ENCODE measurements at regions not wholly inside any gene's neighbourhood (a gene's known extent, or its start where the extent isn't known, plus 50 kb on each side); places are given as distances from the start of the nearest gene placed in this dataset.

- intact Hi-C loops (cut with micrococcal nuclease) = no loop called here
- H3K27ac Mint-ChIP-seq (ENCODE audit: low read depth, unreplicated experiment) = no peak overlapping the region
- no peak overlapping the region for H3K4me3 Mint-ChIP-seq (ENCODE audit: unreplicated experiment)
Observed at GRCh38 chr13:70732611-70733010, 624.4 kb upstream of the KLHL1 start.

GRCh38 chr13:70729369-70729768, 621.1 kb upstream of the KLHL1 start:
- no peak for DNase-seq (ENCODE audit: unreplicated experiment)
- Mint-ChIP-seq H3K36me3 (ENCODE audit: insufficient read depth, unreplicated experiment) (no peaks in the 10 kb centered on the region), H3K9me3 (ENCODE audit: unreplicated experiment) (no peaks in the 10 kb centered on the region), H3K27me3 (ENCODE audit: insufficient read depth, unreplicated experiment) (peaks cover 46% of the 10 kb centered on the region), H3K27ac (ENCODE audit: low read depth, unreplicated experiment) (no peak overlapping the region), H3K4me1 (ENCODE audit: insufficient read depth, unreplicated experiment) (no peaks in the 10 kb centered on the region), H3K4me3 (ENCODE audit: unreplicated experiment) (no peak overlapping the region)
- ChIA-PET POLR2A (no interaction called here), CTCF (no interaction called here)
- intact Hi-C loops (cut with micrococcal nuclease) = loop anchor here (5.0 kb wide), 1 partner anchor 33 kb away; no protein-coding TSS in a partner anchor
- no TSS peak for BruUV-seq (replicated peaks)
- no peak for TF ChIP-seq CTCF (IDR thresholded peaks at IDR 0.05; ENCODE audit: unreplicated experiment)

More at GRCh38 chr13:70732611-70733010, 624.4 kb upstream of the KLHL1 start:
- POLR2A ChIA-PET = no interaction called here
- Mint-ChIP-seq H3K4me1 (ENCODE audit: insufficient read depth, unreplicated experiment) (no peaks in the 10 kb centered on the region), H3K9me3 (ENCODE audit: unreplicated experiment) (no peaks in the 10 kb centered on the region), H3K36me3 (ENCODE audit: insufficient read depth, unreplicated experiment) (no peaks in the 10 kb centered on the region), H3K27me3 (ENCODE audit: insufficient read depth, unreplicated experiment) (peaks cover 53% of the 10 kb centered on the region)
- DNase-seq (ENCODE audit: unreplicated experiment) = no peak
- no TSS peak for BruUV-seq (replicated peaks)
- TF ChIP-seq CTCF (IDR thresholded peaks at IDR 0.05; ENCODE audit: unreplicated experiment) = no peak
- CTCF ChIA-PET = no interaction called here

- Mint-ChIP-seq H3K4me1 (ENCODE audit: insufficient read depth, unreplicated experiment) (no peaks in the 10 kb centered on the region), H3K36me3 (ENCODE audit: insufficient read depth, unreplicated experiment) (no peaks in the 10 kb centered on the region), H3K27ac (ENCODE audit: low read depth, unreplicated experiment) (no peak overlapping the region), H3K9me3 (ENCODE audit: unreplicated experiment) (no peaks in the 10 kb centered on the region), H3K4me3 (ENCODE audit: unreplicated experiment) (no peak overlapping the region), H3K27me3 (ENCODE audit: insufficient read depth, unreplicated experiment) (peaks cover 52% of the 10 kb centered on the region)
- TF ChIP-seq CTCF (IDR thresholded peaks at IDR 0.05; ENCODE audit: unreplicated experiment) = no peak
- no TSS peak for BruUV-seq (replicated peaks)
- intact Hi-C loops (cut with micrococcal nuclease) = no loop called here
- DNase-seq (ENCODE audit: unreplicated experiment) = peak; percentile 5
- POLR2A ChIA-PET = no interaction called here
- CTCF ChIA-PET = interaction anchor here (0.6 kb wide), 1 partner anchor 723 kb away, joined by 3 read pairs; no protein-coding TSS in a partner anchor
Observed at GRCh38 chr13:70723732-70724131, 615.5 kb upstream of the KLHL1 start.

GRCh38 chr13:70720386-70720785, 612.1 kb upstream of the KLHL1 start:
- TF ChIP-seq CTCF (IDR thresholded peaks at IDR 0.05; ENCODE audit: unreplicated experiment) = no peak
- ChIA-PET POLR2A (no interaction called here), CTCF (interaction anchor here (1.2 kb wide), 1 partner anchor 24 kb away, joined by 4 read pairs; no protein-coding TSS in a partner anchor)
- DNase-seq (ENCODE audit: unreplicated experiment) = no peak
- Mint-ChIP-seq H3K36me3 (ENCODE audit: insufficient read depth, unreplicated experiment) (no peaks in the 10 kb centered on the region), H3K4me1 (ENCODE audit: insufficient read depth, unreplicated experiment) (no peaks in the 10 kb centered on the region), H3K27me3 (ENCODE audit: insufficient read depth, unreplicated experiment) (peaks cover 70% of the 10 kb centered on the region), H3K4me3 (ENCODE audit: unreplicated experiment) (no peak overlapping the region), H3K9me3 (ENCODE audit: unreplicated experiment) (no peaks in the 10 kb centered on the region), H3K27ac (ENCODE audit: low read depth, unreplicated experiment) (no peak overlapping the region)
- intact Hi-C loops (cut with micrococcal nuclease) = no loop called here
- no TSS peak for BruUV-seq (replicated peaks)

All from MCF 10A (cell line).